ENCODE measurements at regions not wholly inside any gene's neighbourhood (a gene's known extent, or its start where the extent isn't known, plus 50 kb on each side); places are given as distances from the start of the nearest gene placed in this dataset.

DNA sequence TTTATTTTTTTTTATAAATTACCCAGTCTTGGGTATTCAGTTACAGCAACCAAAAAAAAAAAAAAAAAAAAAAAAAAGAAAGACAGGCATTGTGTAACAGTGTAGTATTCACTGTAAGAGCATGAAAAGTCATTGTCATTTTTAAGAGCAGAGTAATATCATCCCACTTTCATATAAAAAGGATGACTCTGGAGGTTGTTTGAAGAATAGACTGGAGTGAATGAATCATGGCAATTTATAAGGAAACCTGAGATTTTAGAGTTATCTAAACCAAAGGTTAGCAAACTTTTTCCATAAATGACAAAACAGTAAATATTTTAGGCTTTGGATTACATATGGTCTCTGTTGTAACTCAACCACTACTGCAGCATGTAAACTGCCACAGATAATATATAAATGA lies 794.9 kb downstream of the NTRK3 start:
- no peak for DNase-seq

DNA sequence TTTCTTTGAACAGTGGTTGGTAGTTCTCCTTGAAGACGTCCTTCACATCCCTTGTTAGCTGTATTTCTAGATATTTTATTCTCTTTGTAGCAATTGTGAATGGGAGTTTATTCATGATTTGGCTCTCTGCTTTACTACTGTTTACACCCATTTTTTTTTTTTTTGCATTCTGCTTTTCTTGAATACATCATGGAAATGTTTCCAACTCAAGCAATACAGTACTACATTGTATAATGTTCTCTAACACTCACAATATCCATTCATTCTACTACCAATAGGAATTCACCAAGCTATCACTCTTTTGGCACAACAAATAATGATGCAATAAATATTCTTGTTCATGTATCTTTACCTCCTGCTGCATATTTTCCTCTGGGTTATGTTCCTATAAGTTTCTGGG lies 801.7 kb downstream of the NTRK3 start:
- no peak for DNase-seq

DNA sequence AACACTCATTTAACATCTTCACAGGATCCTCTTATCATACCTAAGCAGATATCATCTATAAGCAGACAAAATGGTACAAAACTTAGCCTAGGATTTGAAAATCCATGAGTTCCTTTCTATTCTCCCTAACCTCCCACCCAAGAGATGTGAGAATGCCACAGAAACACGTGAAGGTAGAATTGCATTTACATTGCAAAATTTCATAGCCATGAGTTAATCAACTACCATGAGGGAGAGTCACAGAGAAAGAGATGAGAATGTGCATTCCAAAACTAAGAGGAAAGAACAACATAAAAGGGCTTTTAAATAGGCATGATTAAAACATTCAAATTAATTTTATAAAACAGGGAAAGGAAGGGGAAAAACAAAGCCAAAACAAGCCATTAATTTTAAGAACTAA lies 806.2 kb downstream of the NTRK3 start:
- no peak for DNase-seq

DNA sequence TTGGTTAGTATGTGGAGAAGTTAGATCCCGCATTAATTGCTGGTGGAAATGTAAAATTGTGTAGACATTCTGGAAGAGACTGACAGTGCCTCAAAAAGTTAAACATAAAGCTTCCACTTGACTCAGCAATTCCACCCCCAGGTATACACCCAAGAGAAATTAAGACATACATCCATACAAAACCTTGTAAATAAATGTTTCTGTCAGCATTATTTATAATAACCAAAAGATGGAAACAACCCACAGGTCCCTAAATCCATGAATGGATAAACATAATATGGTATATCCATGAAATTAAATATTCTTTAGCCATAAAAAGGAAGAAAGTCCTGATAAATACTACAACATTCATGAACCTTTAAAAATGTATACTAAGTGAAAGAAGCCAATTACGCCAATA lies 817.4 kb downstream of the NTRK3 start:
- no peak for DNase-seq

DNA sequence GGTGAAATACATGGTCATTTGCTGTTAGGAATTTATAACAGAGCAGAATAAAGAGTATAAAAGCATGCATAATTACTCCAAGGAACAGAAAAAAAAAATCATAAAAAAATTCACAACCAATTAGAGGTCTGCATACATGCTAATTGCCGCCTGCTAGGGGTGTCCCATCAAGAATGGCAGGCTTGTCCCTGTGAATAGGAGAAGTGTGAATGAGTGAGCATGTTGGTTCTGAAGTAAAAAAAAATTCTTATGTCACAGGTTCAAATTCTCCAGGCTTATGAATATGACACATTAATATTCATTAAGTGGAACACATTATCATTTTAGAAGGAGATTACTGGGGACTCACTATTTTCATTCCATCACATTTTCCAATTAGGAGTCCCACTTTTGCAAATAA lies 822.7 kb downstream of the NTRK3 start:
- DNase-seq: no peak

DNA sequence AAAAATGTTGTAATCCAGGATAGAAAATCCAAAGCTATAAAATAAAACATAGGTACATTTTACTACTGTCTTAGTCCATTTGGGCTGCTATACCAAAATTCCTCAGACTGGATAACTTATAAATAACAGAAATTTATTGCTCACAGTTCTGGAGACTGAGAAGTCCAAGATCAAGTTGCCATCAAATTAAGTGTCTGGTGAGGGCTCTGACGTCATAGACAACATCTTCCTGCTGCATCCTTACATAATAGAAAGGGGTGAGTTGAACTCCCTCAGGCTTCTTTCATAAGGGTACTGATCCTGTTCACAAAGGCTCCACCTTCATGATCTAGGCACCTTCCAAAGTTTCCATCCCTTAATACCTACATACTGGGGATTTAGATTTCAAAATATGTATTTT lies 826.8 kb downstream of the NTRK3 start:
- no peak for DNase-seq

DNA sequence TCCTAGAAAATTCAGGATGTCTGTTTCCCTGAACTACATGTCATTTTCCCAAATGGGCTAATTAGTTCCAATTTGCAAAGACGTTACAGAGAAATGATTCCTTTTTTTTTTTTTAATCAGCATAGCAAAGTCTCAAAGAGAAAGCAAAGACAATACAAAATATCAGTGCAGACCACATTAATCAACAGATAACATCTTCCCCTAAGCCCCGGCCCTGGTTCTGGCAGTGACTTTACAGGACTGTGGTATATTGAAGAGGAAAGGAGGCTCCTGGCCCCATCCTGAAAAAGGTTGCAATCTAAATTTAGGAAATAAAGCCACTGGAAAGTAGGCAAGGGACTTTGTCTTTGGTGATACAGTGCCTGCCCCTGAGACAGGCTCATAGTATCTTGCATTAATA lies 836.5 kb downstream of the NTRK3 start:
- DNase-seq: no peak

DNA sequence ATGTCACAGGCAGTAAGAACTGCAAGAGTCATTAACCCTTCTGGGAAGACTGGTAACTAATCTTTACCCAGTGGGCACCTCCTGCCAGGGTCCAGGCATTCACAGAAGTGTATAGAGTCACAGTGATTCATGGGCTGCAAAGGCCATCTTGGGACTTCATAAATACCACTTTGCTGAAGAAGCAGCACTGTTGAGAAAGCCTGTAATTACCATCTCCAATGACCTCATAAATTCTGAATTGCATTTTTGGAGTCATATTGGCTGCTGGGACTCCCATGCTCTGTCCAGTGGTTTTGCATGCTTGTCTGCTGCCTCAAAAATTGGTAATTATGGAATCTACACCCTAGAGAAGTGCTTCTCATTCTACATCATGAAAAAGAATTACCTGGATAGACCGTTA lies 837.2 kb downstream of the NTRK3 start:
- no peak for DNase-seq

DNA sequence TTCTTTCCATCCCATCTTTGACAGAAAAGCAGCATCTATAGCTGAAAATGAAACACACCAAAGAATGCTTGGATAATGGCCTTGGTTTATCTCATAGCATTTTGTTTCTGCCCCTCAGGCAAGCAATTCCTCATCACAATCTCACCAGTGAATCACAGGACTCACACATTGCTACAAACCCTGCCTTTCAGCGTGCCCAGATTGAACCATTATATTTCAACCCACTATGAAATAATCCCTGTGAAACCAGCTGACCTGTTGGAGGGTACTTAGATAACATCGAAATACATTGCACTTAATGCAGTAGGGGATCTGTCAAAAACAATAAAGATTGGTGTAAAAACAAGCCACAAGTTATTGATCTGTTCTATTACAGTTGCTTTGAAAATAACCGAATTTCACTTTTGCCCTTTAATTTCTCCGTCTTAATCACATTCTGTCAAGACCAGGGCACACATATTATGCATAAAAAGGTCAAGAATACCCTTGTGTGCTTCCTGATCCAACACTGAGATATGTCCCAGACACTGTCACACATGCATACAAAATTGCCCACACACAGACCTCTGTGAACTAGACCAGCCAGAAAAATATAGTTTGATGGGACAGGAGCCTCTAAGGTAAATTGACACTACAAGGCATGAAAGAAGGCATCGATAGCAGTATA lies 839.8 kb downstream of the NTRK3 start:
- DNase-seq: no peak

DNA sequence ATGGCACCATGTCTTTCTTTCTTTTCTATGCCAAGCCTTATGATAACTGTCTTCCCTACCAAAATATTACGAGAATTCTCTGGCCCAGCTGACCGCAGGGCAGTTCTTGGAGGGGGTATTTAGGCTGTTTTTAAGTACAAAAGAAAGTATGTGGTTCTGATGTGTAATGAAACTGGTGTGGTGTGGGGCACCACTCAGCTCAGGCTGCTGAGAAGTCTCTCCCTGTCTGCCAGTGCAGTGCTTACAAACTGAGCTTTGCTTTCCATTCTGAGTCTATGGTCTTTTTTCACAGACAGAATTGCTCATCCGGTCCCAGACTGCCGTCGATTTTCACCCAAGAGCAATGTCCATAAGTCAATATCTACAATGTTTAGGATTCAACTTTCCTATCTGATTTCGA lies 847.6 kb downstream of the NTRK3 start:
- no peak for DNase-seq

DNA sequence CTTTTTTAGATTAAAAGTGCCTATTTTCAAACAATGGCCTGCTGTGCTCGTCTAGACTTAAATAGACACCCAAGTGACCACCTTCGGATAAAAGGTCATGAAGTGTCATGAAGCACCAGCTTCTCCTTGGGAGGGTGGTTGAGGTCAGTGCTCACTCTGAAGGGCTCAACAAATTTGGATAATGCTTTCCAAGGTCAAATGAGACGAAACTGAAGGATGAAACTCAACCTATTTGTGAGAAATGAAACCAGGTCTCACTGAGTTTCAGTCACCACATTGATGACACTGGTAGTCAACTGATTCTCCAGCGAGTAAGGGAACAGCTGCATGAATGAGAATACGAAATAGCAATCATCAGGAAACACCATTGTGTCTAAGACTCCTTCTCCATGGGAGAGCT lies 852.6 kb downstream of the NTRK3 start:
- no peak for DNase-seq

DNA sequence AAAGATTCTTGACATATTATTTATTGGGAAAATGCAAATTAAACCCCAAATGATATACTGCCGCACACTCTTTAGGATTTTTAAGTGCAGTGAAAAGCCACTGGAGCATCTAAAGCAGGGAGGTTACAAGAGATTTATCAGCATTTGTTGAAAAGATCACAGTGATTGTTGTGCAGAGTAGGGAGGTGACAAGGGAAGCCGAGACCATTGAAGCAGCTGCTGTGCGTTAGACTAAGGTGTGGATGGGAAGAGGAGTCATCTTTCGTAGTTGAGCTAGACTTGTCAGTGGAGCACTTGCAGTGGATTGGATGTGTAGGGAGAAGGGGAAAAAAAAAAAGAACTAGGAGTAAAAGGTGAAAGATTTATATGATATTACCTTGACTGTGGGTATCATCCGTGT lies 854.6 kb downstream of the NTRK3 start:
- DNase-seq: no peak

DNA sequence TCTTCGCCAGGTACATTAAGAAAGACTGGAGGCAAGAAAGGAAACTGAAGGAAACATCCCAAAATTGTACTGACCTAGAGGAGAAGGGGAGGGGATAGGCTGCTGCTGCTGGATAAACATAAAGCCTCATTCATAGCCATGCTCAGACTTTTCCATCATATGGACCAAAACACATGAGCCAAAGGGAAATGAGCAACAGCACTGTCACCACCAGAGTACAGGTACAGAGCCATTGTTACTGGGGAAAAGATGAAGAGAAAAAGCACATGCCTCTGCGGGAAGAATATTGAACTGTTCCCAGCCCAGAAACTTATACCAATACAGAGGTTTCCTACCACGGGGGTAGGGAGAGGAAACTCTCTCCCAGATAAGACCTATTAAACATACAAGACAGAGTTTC lies 861.9 kb downstream of the NTRK3 start:
- no peak for DNase-seq

DNA sequence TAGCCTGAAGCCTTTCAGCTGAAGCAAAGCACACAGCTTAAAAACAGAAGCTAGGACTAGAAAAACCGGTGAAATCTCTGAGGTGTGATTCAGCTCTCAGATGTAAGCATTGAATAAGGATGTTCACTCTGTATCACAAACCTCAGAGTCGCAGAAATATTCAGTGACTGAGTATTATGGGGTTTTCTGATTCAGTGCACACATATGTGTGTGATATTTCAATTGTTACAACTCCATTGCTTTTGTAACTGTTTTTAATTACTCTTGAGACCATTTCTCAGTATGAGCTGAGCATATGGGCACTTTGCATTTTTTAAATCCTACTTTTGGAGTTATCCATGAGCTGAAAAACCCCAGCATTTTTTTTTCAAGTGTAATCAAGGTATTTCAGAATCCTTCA lies 868.8 kb downstream of the NTRK3 start:
- no peak for DNase-seq

DNA sequence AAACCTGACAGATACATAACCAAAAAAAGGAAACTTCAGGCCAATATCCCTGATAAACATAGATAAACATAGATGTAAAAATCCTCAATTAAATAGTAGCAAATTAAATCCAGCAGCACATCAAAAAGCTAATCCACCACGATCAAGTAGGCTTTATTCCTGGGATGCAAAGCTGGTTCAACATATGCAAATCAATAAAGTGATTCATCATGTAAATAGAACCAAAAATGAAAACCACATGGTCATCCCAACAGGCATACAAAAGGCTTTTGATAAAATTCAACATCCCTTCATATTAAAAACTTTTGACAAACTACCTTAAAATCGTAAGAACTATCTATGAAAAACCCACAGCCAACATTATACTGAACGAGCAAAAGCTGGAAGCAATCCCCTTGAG lies 882.2 kb downstream of the NTRK3 start:
- no peak for DNase-seq

DNA sequence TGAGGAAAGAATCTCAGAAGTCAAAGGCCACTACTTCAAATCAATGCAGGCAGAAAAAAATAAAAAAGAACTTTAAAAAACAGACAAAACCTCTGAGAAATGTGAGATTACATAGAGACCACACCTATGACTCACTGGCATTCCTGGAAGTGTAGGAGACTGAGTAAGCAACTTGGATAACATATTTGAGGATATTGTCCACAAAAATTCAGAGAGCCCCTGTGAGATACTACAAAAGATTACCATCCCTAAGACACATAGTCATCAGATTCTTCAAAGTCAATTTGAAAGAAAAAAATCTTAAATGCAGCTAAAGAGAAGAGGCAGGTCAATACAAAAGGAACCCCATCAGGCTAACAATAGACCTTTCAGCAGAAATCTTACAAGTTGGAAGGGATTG lies 887.3 kb downstream of the NTRK3 start:
- DNase-seq: no peak

DNA sequence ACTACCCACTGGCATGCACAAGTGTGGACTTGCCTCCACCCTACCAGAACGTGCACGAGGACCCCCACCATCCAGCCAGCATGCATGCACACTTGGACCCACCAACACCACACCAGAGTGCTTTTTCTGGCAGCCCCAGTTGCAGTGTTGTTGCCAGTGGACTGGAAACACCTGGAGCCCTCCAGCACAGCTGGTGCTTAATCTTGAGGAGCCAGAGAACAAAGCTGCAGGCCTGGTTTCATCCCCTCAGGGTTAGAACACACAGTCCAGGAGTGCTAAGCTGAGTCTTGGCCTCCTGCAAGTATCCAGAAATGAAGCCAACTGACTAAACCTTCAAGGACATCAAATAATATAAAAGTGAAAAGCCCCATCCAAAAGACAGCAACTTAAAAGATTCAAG lies 888.0 kb downstream of the NTRK3 start:
- DNase-seq: no peak

DNA sequence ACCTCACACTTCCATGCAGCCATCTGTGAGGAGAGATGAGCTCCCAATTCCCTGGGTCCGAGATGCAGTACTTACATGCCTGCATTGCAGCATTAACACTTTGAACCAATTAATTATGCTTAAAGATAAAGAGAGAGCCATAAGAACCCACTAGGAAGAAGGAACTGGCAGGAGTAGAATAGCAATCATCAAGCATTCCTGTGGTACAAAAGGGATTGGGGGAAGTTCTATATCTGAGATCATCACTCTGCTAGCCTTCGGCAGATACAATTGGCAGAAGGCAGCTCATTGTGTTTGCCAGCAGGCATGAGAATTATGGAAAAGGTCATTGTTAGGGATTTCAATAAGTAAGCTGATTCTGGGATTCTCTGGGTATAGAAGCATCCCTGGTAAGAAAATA lies 891.4 kb downstream of the NTRK3 start:
- DNase-seq: no peak

DNA sequence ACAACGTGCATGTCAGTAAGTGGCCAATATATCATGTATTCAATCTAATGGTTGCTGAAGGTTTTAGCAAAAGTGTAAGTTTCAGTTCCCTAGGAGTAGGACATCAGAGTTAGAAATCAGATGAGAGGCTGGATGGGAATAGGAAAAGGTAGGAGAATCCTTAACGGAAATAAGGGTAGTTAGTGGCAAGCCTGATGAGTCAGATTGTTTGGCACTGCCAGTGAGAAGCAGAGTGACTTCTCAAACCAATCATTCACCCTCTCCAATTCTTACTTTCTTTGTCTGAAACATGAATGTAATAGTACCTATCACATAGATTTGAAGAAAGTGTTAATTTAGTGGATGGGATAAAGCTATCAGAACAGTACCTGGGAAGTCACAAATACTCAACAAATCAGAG lies 894.0 kb downstream of the NTRK3 start:
- DNase-seq: no peak

DNA sequence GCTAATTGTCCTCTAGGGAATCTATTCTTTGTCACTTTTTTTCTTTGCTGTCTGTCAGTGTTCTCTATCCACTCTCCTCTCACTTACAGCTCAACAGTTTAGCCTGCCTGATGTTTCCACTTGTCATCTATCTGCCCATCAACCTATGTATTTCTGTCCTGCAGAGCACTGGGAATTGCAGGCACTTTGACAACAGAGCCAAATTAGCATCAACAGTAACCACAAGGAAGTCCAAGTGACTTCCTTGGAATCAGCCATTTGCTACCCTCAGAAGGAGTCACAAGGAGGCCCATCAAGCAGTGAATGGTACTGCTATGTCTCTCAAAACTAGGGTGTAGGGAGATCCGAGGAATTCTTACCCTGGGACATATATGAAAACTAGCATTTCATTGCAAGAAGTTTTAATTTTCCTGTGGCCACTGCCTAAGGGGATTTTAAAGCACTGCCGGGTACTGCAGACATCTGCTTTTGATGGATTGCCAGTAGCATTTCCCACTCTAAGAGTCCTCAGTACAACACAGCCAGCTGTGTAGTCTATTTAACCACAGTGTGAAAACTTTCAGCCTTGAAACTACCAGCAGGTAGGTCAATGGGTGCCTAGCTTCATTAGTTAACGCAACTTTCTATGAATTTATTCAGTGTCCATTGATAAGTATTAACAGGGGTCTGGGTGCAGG lies 898.8 kb downstream of the NTRK3 start:
- DNase-seq: no peak

DNA sequence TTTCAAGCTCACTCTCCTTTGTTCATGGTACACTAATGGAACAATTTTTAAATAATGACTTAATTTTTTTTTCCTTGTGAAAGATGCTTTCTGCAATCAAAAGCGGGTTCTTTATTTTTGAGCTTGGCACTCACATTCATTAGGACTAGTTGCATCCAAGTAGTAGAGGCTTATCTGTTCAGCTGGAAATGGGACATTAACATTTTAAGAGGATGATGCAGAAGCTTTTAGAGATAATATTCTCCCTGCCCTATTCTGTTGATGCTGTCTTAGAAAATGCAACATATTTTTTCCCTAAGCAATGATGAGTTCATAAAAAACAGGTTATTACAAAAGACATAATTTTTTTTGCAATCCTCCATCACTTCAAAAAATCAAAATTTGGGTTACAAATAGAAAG lies 900.6 kb downstream of the NTRK3 start:
- no peak for DNase-seq

DNA sequence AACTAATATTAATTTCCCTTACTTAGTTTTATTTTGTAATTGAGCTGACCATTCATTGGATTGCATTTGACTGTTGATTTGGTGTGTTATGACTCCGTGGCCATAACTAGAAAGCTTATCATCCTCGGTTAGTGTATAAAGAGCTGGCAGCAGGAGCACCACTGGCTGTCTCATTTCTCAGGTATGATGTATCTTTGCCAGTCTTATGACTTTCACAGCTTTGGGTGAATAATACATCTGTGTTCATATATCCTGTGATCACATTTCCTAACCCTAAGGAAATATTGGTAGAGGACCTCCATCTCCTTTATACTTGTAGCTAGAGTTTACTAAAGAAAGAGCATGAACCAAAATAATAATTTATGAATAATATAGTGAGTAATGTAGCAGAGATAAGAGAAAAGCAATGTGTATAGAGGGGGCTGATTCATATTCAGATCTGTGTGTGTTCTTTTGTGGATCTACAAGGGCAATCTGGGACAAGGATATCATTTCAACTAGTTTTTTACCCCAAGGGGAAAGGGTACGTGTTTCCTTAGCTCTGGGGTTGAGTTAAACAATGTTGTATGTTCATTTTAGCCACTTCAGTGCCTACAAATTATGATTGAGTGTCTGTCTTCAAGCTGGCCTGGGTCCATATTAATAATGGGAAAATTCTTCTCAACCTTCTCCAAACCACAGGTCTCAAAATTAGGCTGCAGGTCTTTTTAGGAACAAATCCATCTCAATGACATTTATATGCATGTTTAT lies 901.7 kb downstream of the NTRK3 start:
- DNase-seq: no peak

DNA sequence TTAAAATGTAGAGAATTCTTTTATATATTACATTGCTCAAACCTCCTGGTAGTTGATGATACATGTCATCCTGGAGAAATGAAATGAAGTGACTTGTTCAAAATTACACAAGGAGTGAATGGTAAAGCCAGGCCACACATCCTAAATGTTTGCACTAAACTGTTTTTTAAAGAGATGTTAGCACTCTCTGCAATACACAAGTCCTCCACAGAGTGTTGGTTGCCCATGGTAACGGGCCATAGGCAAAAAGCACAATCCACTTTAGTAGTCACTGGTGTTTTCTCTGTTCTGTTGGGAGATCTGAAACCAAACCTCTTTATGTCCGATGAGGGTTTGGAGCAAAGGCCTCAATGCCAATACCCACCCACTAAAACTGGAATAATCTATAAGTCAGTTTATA lies 907.4 kb downstream of the NTRK3 start:
- peak in 1 of 2 experiments; percentile 0 for DNase-seq

DNA sequence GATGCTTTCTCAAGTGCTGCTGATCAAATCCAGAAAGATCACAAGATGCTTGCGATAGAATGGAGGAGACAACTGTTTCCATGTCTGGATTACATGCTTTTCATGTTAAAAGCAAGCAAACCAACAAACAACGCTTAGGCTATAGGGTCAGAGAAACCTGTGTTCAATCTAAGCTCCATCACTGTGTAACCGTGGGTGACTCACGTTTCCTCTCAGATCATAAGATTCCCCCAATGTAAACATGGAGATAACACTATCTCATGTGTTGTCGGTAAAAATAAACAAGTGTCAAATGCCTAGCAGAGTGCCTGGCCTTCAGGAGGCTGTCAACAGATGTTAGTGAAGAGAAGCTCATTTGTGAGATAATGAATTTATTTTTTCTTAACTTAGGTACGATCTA lies 907.8 kb downstream of the NTRK3 start:
- DNase-seq: no peak

All from NCI-H446 (cell line).